ENCODE measurements at regions not wholly inside any gene's neighbourhood (a gene's known extent, or its start where the extent isn't known, plus 50 kb on each side); places are given as distances from the start of the nearest gene placed in this dataset.

GRCh38 chr2:64887565-64887964 is 101.6 kb upstream of the SLC1A4 start:
- H3K27ac ChIP-seq (ENCODE audit: insufficient read depth, low read depth, low read length): no peak overlapping the region
- H4K20me1 ChIP-seq (replicated peaks; ENCODE audit: control insufficient read depth, extremely low read depth, insufficient read depth, low read length): no peaks in the 10 kb centered on the region
- H3K9ac ChIP-seq (replicated peaks; ENCODE audit: extremely low read depth, insufficient read depth, low read length): no peak overlapping the region
- no peaks in the 10 kb centered on the region for H3K4me1 ChIP-seq (ENCODE audit: control insufficient read depth, extremely low read depth, insufficient read depth, low read length)
- dilution Hi-C loops (cut with MboI; ENCODE audit: extremely low pct_ligation_motif_present, low sequenced_read_pairs): no loop called here
- H3K79me2 ChIP-seq (ENCODE audit: control insufficient read depth, insufficient read depth, low read length): no peaks in the 10 kb centered on the region
- no peak overlapping the region for H2AFZ ChIP-seq (ENCODE audit: low read depth, low read length)
- no peaks in the 10 kb centered on the region for H3K9me3 ChIP-seq (replicated peaks; ENCODE audit: control insufficient read depth, insufficient read depth, low read length)
- intact Hi-C loops (cut with micrococcal nuclease): no loop called here
- H3K4me3 ChIP-seq (replicated peaks in 1 of 3; ENCODE audit: insufficient read depth in 1 of 3, low read depth in 1 of 3, low read length in 3 of 3): no peak overlapping the region
- FAIRE-seq: no peak
- no TSS peak for BruUV-seq (replicated peaks)
- no peaks in the 10 kb centered on the region for H3K9me1 ChIP-seq (replicated peaks; ENCODE audit: control insufficient read depth, extremely low read depth, insufficient read depth, low read length)
- TF ChIP-seq POLR2AphosphoS5 (IDR thresholded peaks at IDR 0.05; ENCODE audit: insufficient read depth, low read depth, low read length): no peak
- TF ChIP-seq POLR2A (IDR thresholded peaks at IDR 0.05; ENCODE audit: low read depth, low read length): no peak
- no peak for TF ChIP-seq MYC (IDR thresholded peaks at IDR 0.05; ENCODE audit: low read depth, low read length)
- no peak for TF ChIP-seq GATA2 (IDR thresholded peaks at IDR 0.05; ENCODE audit: insufficient read depth, insufficient read length, low read depth, low read length)
- TF ChIP-seq JUN (IDR thresholded peaks at IDR 0.05; ENCODE audit: borderline replicate concordance, insufficient read depth, insufficient read length, low read depth): no peak
- no peak for TF ChIP-seq FOS (IDR thresholded peaks at IDR 0.05; ENCODE audit: borderline replicate concordance, insufficient read depth, low read length)
- TF ChIP-seq MAX (IDR thresholded peaks at IDR 0.05; ENCODE audit: insufficient read depth, insufficient read length): no peak
- no peak for TF ChIP-seq CTCF (IDR thresholded peaks at IDR 0.05; ENCODE audit: extremely low read depth in 1 of 2, insufficient read depth in 1 of 2, low read depth in 1 of 2, low read length in 2 of 2)
- no peak for TF ChIP-seq EZH2 (IDR thresholded peaks at IDR 0.05; ENCODE audit: borderline replicate concordance, low read depth, low read length, severe bottlenecking)
- no peak overlapping the region for H3K4me2 ChIP-seq (ENCODE audit: insufficient read depth, low read length)
- DNase-seq (ENCODE audit: low read depth, low spot score): no peak
- H3K27me3 ChIP-seq (ENCODE audit: control insufficient read depth in 2 of 2, insufficient read depth in 2 of 2, low read length in 2 of 2): peaks cover 0 to 2% of the 10 kb centered on the region in 2 experiments
- CTCF ChIA-PET: interaction anchor here (1.0 kb wide), 1 partner anchor 30 kb away, joined by 4 read pairs; no protein-coding TSS in a partner anchor
- POLR2A ChIA-PET: no interaction called here
- H3K36me3 ChIP-seq (ENCODE audit: control insufficient read depth in 2 of 2, extremely low read depth in 1 of 2, insufficient read depth in 2 of 2, low read length in 2 of 2): no peaks in the 10 kb centered on the region

All from endothelial cell of umbilical vein (primary cell).